ENCODE measurements at regions not wholly inside any gene's neighbourhood (a gene's known extent, or its start where the extent isn't known, plus 50 kb on each side); places are given as distances from the start of the nearest gene placed in this dataset.

DNA sequence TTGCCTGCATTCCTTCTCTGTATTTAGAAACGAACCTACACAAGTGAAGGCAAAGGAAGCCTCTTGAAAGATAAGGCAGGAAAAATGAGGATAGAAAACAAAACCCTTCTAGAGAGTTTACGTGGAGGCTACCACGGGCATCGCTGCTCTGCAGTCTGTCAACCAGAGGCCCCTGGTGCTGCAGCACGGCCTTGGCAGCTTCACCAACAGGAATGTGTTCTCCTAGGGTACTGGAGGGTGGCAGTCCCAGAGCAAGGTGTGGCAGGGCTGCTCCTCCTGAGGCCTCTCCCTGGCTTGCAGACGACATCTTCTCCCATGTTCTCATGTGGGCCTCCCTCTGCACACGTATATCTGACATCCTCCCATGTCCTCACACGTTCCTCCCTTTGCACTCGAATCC is 57.6 kb upstream of the SAMD11 start:
- no peak overlapping the region for H3K4me3 ChIP-seq (ENCODE audit: extremely low read depth in 1 of 4, insufficient read depth in 2 of 4, low read depth in 3 of 4, low read length in 4 of 4)
- H2BK15ac ChIP-seq (ENCODE audit: low read length): no peak overlapping the region
- FAIRE-seq: no peak
- TF ChIP-seq SP1 (IDR thresholded peaks at IDR 0.05; ENCODE audit: low read depth, low read length) (no peak), JUND (IDR thresholded peaks at IDR 0.05; ENCODE audit: low read length) (no peak), RFX5 (IDR thresholded peaks at IDR 0.05; ENCODE audit: borderline replicate concordance, low read depth, low read length) (no peak), GABPA (IDR thresholded peaks at IDR 0.05; ENCODE audit: borderline replicate concordance, insufficient read depth, low read length) (no peak), BCL11A (IDR thresholded peaks at IDR 0.05; ENCODE audit: low read depth in 2 of 2, low read length in 2 of 2) (no peak), CBX8 (IDR thresholded peaks at IDR 0.05; ENCODE audit: borderline replicate concordance, low read depth, low read length) (no peak), ASH2L (IDR thresholded peaks at IDR 0.05; ENCODE audit: low read length) (no peak), JUN (IDR thresholded peaks at IDR 0.05; ENCODE audit: low read depth, low read length) (no peak), SRF (IDR thresholded peaks at IDR 0.05; ENCODE audit: low read depth, low read length) (no peak)
- TF ChIP-seq, protein P1, sequence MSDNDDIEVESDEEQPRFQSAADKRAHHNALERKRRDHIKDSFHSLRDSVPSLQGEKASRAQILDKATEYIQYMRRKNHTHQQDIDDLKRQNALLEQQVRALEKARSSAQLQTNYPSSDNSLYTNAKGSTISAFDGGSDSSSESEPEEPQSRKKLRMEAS (IDR thresholded peaks at IDR 0.05): no peak
- no peaks in the 10 kb centered on the region for H3K79me1 ChIP-seq (ENCODE audit: low read depth, low read length)
- H4K20me1 ChIP-seq (replicated peaks in 1 of 2; ENCODE audit: control insufficient read depth in 1 of 2, insufficient read depth in 2 of 2, low read length in 2 of 2): no peaks in the 10 kb centered on the region
- no peak overlapping the region for H3K14ac ChIP-seq (ENCODE audit: insufficient read length)
- no peaks in the 10 kb centered on the region; the same call in 1 of the 2 replicates for H3K23me2 ChIP-seq (ENCODE audit: low read depth, low read length)
- no peak overlapping the region for H3K56ac ChIP-seq (replicated peaks; ENCODE audit: insufficient read length, low read depth, low read length)
- H3K18ac ChIP-seq (ENCODE audit: extremely low read depth, low read length): no peak overlapping the region
- H3K4me1 ChIP-seq (replicated peaks in 1 of 4; ENCODE audit: control insufficient read depth in 3 of 4, insufficient read depth in 4 of 4, low read length in 3 of 4): no peaks in the 10 kb centered on the region
- no peak overlapping the region for H3K23ac ChIP-seq (ENCODE audit: insufficient read length)
- no peak for DNase-seq (ENCODE audit: low read depth in 1 of 2, low spot score in 2 of 2)
- H2BK20ac ChIP-seq (ENCODE audit: low read length): no peak overlapping the region
- H3K4ac ChIP-seq (replicated peaks; ENCODE audit: insufficient read length, low read depth, low read length): no peak overlapping the region
- WGBS, 2 experiments (ENCODE audit: extremely low coverage in 1 of 2, insufficient coverage in 1 of 2, insufficient read length in 1 of 2, insufficient replicate concordance in 2 of 2, low coverage in 1 of 2, low lambda C conversion rate in 2 of 2, missing lambda C conversion rate in 1 of 2): 78% methylated on average over 9 of the region's 9 CpGs; no CpG with 5 or more reads in 1 of the 2 experiments
- H3K9me3 ChIP-seq (ENCODE audit: insufficient read depth in 2 of 2, low read depth in 1 of 2, low read length in 1 of 2): no peaks in the 10 kb centered on the region
- no peak overlapping the region for H2BK12ac ChIP-seq (ENCODE audit: low read depth, low read length)
- H2BK5ac ChIP-seq (ENCODE audit: low read depth, low read length): no peak overlapping the region
- no peak overlapping the region for H2BK120ac ChIP-seq (replicated peaks; ENCODE audit: low read depth, low read length)
- no peaks in the 10 kb centered on the region for H3K79me2 ChIP-seq (ENCODE audit: control insufficient read depth in 1 of 2, insufficient read depth in 2 of 2, low read length in 2 of 2)
- POLR2A ChIA-PET (ENCODE audit: partially characterized antibody): no interaction called here
- no peaks in the 10 kb centered on the region for H3K36me3 ChIP-seq (ENCODE audit: control insufficient read depth in 2 of 4, insufficient read depth in 4 of 4, low read length in 3 of 4)
- H3K4me2 ChIP-seq (ENCODE audit: insufficient read depth in 1 of 2, low read depth in 2 of 2, low read length in 2 of 2): no peak overlapping the region
- no peak overlapping the region for H4K5ac ChIP-seq (ENCODE audit: insufficient read length, low read depth, low read length)
- H3K27ac ChIP-seq (ENCODE audit: low read depth, low read length): no peak overlapping the region
- peaks cover 0 to 5% (median under 1%) of the 10 kb centered on the region in 4 experiments; a peak in 5 of 7 replicates for H3K27me3 ChIP-seq (replicated peaks in 1 of 4; ENCODE audit: control insufficient read depth in 3 of 4, extremely low read depth in 1 of 4, insufficient read depth in 3 of 4, low read length in 3 of 4)
- CTCF ChIA-PET (ENCODE audit: partially characterized antibody): interaction anchor here (1.0 kb wide), 1 partner anchor 11 kb away, joined by 3 read pairs; no protein-coding TSS in a partner anchor
- H2AFZ ChIP-seq (ENCODE audit: low read length): no peak overlapping the region
- no peak overlapping the region for H4K91ac ChIP-seq (replicated peaks; ENCODE audit: insufficient read length, low read length)
- no peak overlapping the region for H2AK5ac ChIP-seq (ENCODE audit: low read depth, low read length)
- 0 out of 2 replicates have a peak overlapping the region, but pooled peaks have one; percentile 25 for H4K8ac ChIP-seq (ENCODE audit: extremely low read depth, insufficient read depth, low read length)
- H3K9ac ChIP-seq (replicated peaks in 1 of 4; ENCODE audit: extremely low read depth in 1 of 4, low read depth in 3 of 4, low read length in 3 of 4): no peak overlapping the region

Data from H1 (cell line).